ENCODE measurements at regions not wholly inside any gene's neighbourhood (a gene's known extent, or its start where the extent isn't known, plus 50 kb on each side); places are given as distances from the start of the nearest gene placed in this dataset.

- TF ChIP-seq HMGXB4 (CRISPR knock-in tag; IDR thresholded peaks at IDR 0.05; ENCODE audit: borderline replicate concordance) (no peak), JUN (IDR thresholded peaks at IDR 0.05) (no peak), USF2 (IDR thresholded peaks at IDR 0.05) (no peak), CTCF (IDR thresholded peaks at IDR 0.05) (no peak), POLR2A (IDR thresholded peaks at IDR 0.05; ENCODE audit: low read length) (no peak), POLR2AphosphoS2 (conservative IDR thresholded peaks at IDR 0.05; ENCODE audit: low read length) (no peak), EP300 (IDR thresholded peaks at IDR 0.05) (no peak), E2F6 (IDR thresholded peaks at IDR 0.05; ENCODE audit: borderline replicate concordance, low read depth) (no peak)
Measured at GRCh38 chr5:152701305-152701949, 296.3 kb upstream of the NMUR2 start.
